ENCODE measurements at regions not wholly inside any gene's neighbourhood (a gene's known extent, or its start where the extent isn't known, plus 50 kb on each side); places are given as distances from the start of the nearest gene placed in this dataset.

- DNase-seq: no peak
Observed at GRCh38 chr5:68762201-68762600, 331.6 kb upstream of the SLC30A5 start.

DNA sequence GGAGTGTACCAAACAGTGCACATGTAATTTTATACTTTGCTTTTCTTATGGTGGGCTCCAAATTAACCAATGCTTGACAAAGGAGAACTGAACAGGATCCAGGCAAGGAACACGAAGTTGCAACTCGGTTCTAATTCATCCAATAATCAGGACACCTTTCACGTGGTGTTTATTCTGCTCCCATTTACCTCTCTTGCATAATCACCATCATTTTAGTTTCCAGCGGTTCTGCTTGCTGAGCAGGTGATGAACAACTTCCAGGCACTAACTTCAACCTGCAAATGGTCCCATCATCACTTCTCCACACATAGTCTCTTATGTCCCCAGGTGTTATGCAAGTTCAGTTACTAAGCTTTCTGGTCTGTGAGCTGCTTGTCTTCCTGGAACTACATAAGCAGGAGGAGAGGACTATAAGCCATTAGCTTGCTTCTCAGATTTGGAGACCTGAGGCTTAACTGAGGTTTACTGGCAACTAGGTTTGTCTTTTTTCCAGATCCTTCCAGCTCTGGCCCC, 326.8 kb upstream of the SLC30A5 start:
- no peak for DNase-seq

- DNase-seq: no peak
Observed at GRCh38 chr5:68770551-68770950, 323.3 kb upstream of the SLC30A5 start.

DNA sequence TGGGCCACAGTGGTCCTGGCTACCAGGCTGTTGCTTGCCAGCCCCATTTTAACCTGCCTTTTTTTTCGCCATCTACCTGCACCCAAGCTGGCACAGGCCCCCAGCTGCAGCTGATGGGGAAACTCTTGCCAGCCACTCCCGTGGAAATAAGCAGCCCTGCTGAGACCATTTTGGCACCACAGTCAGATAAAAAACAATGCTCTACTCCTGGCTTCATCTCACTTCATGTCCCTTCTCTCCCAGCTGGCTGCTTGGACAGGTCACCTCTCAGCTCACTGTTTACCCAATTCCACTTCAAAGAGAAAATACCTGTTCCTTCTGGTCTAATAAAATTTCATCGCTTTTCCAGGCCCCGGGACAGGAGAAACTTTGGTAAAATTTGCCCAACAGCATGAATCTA, 322.6 kb upstream of the SLC30A5 start:
- DNase-seq: no peak

GRCh38 chr5:68771732-68772131, 322.1 kb upstream of the SLC30A5 start:
- no peak for DNase-seq

GRCh38 chr5:68776381-68776780, 317.4 kb upstream of the SLC30A5 start:
- no peak for DNase-seq

DNA sequence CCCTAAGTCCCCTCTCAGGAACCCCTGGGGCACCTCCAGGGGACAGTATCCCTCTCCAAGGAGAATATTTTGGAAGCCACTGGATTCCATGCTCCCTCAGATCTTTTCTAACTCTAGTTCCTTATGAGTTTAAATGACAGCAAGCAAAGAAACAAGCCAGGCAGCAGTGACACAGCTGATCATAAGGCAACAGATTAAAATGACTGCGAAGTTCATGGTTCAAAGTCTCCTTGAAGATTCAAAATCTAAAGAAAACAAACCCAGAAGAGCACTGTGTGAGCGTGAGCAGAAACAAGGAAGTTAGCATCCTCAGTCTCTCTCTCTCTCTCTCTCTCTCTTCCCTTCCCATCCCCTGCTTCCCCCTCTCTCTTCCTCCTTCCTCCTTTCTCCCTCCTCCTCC, 316.7 kb upstream of the SLC30A5 start:
- DNase-seq: no peak

DNA sequence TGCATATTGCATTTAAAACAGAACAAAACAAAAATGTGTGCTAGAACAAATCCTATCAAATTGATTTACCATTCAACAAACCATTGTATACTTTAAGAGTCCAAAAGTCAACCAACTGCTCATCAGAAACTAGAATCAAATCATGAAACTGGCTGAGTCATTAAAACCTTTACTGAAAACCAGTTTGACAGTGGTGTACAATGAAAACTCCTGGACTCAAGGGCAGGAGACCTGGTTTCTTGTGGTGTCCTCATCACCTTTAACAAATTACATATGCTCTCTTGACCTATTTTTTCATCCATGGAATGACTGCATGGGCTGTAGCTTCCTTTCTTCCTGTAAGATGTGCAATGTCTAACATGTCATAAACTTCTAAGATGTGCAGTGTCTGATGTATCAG, 315.3 kb upstream of the SLC30A5 start:
- no peak for DNase-seq

- no peak for DNase-seq
Observed at GRCh38 chr5:68780299-68780955, 313.4 kb upstream of the SLC30A5 start.

DNA sequence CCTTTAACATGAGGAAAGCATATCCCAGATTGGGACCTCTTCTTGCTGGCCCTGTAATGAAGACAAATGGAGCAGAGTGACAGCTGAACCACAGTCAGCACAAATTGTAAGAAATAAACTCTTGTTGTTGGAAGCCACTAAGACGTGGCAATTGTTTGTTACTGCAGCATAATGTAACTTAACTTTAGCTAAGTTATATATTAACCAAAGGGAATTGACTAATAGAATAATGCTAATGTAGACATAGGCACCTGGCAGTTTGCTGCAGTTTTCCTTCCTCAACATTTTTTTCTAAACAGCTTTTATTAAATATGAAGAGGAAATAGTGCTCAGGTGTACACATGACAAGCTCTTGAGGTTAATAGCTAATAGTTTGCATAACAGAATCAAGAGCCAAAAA, 300.7 kb upstream of the SLC30A5 start:
- DNase-seq: no peak

DNA sequence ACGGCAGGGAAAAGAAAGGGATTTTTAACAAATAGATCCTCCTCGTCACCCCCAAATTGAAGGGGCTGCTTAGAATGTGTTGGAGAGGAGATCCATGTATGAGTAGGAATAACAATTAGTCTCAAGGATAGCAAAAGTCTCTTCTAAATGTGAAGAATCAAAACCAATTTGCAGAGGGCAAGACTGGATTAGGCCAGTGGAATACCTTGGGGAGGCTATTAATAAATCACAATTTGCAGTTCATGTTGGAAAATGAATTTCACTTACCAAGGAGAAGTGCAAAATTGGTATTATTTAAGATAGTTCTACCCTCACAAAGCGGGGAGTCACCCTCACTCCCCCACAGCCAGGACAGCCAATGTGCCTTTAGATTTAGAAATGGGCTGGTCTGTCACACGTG, 299.8 kb upstream of the SLC30A5 start:
- DNase-seq: no peak

DNA sequence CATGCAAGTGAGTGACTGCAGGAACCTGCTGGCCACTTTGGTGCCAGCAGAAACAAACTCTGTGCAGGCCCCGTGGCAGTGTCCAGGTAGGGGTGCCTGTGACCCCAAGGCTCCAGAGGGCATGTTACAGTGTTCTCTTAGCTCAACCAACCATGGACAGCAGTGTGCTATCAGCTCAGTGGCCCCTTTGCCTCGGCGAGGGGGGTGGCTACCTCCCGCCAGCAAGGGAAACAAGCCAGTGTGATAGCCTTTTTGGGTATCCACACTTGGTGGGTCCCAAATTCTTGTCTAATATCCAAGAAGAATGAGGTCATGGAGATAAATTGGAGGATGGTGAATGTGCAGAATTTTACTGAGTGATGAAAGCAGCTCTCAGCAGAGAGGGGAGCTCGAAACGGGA, 298.6 kb upstream of the SLC30A5 start:
- no peak for DNase-seq

GRCh38 chr5:68798877-68799843, 294.7 kb upstream of the SLC30A5 start:
- DNase-seq: no peak

DNA sequence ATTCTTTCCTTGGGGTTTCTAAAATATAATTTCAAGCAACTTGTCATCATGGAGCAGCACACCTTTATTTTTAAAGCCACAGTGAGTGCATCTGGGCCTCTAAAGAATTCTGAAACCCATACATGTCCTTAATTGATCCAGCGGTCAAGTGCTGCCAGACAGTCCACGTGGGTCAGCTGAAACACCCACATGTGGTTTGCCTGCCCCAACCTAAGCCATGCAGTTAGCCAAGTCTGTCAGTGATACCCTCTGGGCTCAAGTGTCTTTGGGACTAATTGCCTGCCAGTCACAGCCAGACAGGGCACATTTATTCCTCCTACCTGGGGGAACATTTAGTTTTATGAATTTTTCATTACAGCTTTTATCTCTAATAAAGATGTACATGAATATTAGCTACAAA, 291.4 kb upstream of the SLC30A5 start:
- DNase-seq: no peak

- DNase-seq: no peak
Observed at GRCh38 chr5:68803881-68804319, 289.9 kb upstream of the SLC30A5 start.

- DNase-seq: no peak
Observed at GRCh38 chr5:68804343-68804742, 289.5 kb upstream of the SLC30A5 start.

DNA sequence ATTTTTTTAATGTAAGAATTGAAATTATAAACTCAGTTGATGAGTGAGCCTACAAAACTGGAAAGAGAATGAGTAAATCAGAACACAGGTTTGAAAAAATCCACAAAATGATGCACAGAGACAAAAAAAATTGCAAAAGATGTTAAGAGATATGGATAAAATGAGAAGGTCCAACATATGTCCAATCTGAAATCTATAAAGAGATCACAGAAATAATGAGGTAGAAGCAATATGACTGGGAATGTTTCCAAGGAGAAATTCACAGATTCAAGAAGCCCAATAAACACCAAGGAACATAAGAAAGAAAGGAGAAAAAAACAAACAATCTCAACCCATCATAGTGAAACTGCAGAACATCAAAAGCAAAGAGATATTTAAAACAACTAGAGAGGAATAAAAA, 288.4 kb upstream of the SLC30A5 start:
- DNase-seq: no peak

- DNase-seq: no peak
Observed at GRCh38 chr5:68817632-68818031, 276.2 kb upstream of the SLC30A5 start.

GRCh38 chr5:68818057-68818695, 275.6 kb upstream of the SLC30A5 start:
- DNase-seq: no peak

DNA sequence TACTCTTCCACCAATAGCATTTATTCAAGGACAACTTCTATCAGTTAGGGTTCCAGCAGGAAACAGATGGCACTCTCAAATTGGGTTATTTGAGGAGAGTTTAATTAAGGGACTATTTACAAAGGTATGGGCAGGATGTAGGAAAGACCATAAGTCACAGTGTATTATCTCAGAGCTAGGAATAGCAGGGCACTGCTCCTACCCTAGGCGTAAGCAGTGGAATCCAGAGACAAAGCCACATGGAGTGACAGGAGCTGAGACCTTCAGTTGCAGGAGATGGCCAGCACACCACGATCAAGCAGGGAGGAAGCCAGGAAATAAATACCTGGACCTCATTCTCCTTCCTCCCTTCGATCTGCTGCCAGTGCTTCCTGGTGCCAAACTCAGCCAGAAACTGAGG, 274.9 kb upstream of the SLC30A5 start:
- no peak for DNase-seq

GRCh38 chr5:68821056-68821455, 272.8 kb upstream of the SLC30A5 start:
- DNase-seq: no peak

- no peak for DNase-seq
Observed at GRCh38 chr5:68822796-68823195, 271.0 kb upstream of the SLC30A5 start.

- no peak for DNase-seq
Observed at GRCh38 chr5:68823301-68823700, 270.5 kb upstream of the SLC30A5 start.
